ENCODE measurements at regions not wholly inside any gene's neighbourhood (a gene's known extent, or its start where the extent isn't known, plus 50 kb on each side); places are given as distances from the start of the nearest gene placed in this dataset.

DNA sequence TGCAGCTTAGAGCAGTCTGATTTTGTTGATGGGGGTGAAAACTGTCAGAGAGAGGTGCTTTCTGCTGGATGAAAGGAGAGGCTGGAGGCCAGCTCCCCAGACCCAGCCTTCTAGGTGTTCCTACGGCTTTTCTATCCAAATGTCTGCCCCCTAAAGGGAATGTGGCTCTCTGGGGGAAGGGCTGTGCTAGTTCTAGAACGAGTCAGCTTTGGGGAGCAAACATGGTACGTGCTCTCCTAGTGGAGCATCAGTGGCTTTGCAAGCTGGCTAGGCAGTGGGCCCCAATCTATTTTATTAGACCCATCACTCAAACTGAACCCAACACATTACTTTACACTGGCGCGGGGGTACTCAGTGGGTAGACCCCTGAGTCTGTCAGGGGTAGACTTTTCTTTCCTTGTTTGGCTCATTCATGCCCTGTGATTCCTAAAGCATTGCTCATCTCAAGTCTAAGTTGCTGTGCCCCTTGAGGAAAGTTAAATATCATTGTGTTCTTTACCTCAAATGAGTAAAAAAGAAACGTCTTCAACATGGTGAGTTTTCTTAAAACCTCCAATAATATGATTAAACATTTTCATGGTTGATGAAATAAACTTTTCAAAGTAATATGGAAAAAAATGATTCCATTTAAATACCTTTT, 254.9 kb downstream of the DLEU7 start:
- DNase-seq, result no peak

DNA sequence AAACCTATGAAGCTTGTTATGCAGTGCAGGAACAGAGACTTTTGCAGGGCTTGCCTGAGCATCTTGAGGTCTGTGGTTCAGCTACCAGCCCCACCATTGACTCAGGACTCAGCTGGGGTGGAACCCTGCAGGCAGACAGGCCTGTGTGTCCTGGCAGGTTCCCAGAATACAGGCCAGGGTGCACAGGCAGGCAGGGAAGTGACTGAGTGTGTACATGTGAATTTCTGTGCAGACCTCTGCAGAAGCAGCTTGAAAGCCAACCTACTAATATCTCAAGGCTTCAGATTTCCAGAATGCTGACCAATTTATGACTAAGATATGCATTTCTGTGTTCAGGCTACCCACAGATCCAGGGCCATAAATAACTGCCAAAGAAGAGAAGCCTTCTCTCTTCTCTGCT, 254.4 kb downstream of the DLEU7 start:
- DNase-seq, result no peak

DNA sequence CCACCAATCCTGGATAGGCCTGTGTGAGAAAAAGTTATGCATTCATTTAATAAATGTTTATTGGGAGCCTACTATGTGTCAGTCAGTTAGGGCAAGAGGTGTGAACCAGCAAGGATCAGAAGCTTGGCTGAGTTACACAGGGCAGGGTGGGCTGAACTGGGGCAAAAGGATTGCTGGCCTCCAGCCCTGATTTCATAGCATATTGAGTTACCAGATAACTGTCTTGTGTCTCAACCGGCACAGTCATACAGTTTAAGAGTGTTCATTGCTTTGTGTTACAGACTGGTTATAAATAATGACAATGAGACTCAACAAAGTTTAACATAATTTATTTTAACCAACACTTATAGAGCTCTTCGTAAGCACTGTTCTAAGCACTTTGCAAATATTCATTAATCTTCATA, 253.8 kb downstream of the DLEU7 start:
- DNase-seq, result no peak

DNA sequence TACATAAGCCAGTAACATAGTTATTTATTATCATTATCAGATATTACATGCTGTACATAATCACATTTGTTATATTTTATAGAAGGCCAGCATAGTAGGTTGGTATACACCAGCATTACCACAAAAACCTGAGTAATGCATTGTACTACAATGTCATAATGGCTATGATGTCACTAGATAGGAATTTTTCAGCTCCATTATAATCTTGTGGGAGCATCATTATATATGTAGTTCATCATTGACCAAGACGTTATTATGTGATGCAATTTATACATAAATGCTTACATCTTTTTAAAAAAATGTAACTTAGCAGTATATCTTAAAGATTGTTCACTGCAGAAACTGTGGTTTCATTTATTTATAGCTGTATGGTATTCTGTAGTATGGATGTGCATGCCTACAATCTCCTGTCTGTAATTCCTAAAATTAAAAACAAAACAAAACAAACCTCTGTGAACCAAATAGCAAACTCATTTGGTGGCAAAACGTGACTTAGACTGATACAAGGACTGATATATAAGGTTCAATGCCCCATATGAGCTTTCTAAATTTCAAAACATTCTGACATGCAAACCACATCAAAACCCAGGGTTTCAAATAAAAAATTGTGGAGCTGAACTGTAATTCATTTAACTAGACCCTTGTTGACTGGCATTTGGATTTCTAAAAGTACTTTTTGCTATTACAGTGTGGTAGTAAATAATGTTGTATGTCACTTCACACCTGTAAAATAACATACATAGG, 250.9 kb downstream of the DLEU7 start:
- DNase-seq, result no peak

DNA sequence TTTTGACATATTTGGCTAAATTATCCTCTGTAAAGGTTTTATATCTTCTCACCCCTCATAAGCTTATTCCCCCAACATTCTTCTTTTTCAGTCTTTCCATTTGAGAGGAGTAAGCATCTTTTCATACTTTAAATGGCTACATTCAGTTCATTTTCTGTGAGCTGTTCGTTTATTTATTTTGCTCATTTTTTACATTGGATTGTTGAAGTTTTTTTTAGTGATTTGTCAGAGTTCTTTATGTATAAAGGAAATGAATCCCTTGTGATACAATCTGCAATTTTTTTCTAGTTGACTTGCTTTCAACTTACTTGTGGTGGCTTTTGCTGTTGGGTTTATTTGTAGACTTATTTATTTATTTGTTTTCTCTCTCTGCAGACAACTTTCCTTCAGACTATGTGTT, 250.3 kb downstream of the DLEU7 start:
- DNase-seq, result no peak

DNA sequence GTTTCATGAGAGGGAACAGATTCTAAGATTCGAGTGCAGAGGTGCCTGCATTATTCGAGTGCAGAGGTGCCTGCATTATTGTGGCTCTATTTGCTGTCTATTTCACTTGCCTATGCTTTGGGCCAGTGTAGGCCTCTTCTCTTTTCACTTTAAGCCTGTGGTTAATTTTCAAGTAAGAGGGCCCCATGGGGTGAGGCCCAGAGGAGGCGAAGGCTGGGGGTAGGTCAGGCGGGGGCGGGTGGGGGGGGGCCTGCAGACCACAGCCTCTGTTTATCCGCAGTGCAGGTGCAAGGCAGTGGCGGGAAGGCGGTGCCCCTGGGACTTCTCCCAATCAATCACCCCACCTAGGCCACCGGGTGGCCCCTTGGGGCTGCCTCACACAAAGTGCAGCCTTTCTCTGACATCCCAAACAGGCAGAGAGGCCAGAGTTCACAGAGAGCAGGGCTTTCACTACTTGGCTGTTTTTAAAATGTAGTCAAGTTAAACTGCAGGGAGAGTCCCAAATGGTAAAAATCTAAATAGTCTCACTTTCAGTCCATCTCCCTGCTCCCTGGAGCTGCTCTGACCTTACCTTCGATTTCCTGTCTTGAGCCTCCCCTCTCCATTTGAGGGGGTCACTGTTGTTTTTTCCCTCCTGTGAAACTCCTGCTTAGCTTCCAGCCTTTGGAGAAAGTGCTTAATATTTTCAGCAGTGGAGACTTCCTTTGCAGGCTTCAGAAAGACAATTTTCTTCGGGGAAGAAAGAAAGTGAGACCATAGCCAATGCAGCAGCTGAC, 249.0 kb downstream of the DLEU7 start:
- no peak for DNase-seq

DNA sequence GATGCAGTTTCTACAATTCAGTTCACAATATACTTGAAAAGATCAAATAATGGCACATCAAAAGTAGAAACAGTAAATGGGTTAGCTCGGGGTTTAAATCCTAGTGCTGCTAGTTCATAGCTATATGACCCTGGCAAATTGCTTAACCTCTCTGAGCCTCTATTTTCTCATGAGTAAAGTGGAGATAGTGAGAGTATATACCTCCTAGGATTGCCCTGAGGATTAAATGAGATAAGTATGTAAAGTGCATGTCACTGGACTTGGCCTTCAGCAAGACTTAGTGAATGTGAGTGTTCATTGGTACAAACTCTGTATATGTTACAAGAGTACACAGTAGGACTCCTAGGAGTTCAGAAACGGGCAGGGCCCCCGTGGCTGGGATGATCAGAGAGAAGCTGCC, 248.3 kb downstream of the DLEU7 start:
- no peak for DNase-seq

DNA sequence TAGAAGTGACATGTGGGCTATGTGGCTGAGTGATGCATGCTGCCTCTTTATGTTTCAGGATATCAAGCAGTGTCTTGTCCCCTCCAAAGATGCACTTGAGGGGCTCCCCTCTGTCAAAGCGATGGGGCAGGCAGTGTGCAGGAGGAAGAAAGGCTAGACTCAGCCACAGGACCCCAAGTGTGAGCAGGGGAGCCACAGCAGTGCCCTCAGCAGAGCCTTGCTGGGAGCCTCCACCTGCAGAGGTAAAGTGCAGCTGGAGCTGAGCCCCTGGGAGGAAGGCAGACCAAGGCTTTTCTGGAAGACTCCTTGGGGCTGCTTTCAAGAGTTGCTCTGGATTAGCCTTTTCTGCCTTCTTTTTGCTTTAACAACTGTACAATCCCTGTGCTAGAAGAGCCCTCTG, 247.3 kb downstream of the DLEU7 start:
- DNase-seq, result no peak

DNA sequence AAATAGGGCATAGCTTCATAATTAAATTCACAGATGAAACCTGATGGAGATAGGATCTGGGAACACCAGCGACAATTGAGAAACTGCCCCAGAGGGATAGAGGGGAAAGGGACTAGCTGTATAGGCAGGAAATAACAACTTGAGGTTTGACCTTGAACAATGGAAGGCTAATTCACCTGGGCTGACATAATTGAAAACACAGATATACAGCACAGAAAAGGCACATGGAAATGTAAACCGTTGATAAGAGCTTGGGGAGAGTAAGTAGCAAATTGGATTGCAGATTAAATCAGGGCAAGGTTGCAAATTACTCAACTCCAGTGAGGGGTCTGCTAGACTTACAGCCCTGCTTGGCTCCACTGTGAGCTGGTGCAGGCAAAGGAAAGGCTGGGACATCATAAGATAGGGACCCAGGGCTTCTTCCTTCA, 246.7 kb downstream of the DLEU7 start:
- no peak for DNase-seq

DNA sequence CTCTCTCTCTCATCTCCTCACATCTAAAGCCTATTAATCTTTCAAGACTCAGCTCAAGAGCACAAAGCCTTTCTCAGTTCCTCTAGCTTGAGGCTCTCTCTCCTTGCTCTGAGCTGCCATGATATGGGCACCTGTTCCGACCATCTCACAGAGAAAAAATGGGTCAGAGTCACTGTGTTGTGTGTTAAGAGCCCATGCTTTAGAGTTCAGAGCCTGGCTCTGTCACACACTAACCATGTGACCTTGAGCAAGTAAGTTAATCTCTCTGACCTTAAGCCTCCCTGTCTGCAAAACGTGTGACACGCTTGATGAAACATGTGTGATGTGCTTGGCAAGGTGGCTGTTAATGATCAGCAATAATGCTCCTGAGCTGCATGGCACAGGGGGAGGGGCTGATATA, 245.2 kb downstream of the DLEU7 start:
- no peak for DNase-seq

DNA sequence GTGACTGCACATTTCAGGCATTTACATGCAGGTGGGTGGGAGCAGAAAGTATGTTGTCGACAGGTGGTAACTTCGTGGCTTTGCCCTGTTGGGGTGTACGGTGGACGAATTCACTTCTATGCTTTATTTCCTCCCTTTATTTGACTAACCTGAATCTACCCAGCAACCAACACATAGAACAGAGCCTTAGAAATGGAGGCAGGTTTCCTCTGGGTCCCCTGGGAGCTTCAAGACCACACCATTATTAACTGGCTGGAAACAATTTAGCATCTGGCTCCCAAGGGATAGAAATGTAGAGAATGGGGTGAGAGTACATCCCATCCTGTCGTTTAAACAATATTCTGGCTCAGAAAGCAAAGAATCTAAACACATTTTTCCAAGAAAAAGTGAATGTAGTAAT, 244.4 kb downstream of the DLEU7 start:
- no peak for DNase-seq

DNA sequence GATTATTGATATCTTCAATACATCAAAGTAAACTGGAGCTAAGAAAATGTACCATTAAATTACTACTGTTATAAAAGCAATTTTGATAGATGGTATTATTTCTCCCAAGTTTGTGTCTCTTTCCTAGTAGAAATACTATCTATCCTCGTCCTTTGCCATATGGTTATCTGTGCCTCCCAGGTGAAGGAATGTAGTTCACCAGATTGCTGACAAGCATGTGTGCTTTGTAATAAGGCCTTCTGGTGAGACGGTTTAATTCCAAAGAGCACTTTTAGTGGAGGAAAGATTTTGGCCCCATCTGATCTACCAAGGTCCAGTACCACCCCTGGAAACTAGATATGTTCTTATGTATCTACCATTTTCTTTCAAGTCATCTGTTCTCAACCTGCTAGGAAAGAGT, 243.6 kb downstream of the DLEU7 start:
- DNase-seq, result no peak

DNA sequence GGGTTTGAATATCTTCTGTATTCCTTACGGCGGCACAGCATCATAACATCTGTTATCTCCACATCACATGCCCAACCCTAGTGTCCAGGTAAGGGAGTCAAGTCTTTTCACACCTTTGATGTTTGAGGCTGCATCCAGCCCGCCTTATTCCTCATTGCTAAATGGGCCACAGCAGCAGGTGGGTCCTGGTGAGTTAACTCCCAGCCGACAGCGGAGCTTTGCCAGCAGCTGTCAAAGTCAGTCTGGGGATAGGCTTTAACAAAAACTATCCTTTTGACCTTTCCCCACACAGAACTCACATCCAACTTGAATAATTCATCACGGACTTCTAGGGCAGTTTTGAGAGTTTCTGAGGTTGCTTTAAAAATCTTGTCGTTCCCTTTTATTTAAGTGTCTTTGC, 235.1 kb downstream of the DLEU7 start:
- no peak for DNase-seq

DNA sequence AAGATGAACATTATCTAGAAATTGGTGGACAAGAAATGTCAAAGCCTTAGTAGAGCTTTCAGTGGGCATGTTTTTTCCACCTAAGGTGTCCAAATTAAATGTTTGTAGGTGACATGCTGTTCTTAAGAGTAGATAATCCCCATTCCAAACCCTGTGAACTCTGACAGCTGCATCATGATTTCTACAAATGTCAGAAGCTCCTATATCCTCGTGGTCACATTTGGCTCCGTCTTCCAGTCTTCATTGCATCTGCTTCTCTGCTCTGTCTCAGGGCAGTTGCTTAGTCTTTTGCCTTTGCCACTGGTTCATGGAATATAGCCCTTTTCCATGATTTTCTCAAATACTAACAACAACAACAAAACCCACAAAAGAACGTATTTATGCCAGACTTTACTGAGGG, 234.5 kb downstream of the DLEU7 start:
- no peak for DNase-seq

DNA sequence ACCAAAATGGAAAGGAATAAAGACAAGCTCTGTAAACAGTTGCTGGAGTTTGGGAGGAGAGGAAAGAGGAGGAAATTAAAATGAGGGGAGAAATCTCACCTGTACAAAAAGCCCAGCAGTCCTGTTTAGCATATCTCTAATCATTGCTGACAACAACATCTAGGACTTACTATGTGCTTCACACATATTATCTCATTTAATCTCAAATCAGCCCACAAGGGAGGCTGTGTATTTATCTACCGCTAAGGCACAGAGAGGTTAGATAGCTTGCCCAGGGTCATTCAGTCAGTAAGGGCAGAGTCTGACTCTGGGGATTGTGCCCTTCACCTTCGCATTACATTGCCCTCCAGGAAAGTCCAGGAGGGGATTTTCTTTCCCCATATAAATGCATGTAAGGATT, 233.3 kb downstream of the DLEU7 start:
- DNase-seq, result no peak

DNA sequence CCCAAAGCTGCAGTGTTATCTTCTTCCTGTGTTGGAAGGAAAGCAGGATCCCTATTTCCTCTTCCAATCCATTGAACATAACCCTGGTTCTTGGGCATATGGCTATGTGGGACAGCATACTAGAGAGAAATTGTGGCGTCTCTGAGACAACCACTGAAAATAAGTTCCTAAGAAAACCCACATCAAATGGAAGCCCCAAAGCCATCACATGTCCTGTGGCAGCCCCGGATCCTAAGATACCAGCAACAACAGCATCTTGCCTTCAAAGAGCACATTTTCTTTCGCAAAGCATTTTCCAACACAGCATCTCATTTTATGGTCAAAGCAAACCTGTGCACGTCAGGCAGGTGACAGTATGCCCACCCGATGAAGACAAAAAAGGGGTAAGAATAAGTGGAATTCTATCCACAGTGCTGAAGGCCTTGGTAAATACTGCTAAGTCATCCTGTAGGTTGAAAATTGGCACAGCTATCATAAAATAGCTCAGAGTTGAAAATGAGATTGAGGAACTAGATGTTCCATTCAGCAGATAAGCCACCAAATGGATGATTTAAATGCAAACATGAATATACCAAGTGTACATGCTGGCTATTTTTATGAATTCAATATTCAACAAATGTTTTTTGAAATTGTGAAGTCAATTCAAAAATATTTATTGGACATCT, 232.2 kb downstream of the DLEU7 start:
- DNase-seq, result no peak

DNA sequence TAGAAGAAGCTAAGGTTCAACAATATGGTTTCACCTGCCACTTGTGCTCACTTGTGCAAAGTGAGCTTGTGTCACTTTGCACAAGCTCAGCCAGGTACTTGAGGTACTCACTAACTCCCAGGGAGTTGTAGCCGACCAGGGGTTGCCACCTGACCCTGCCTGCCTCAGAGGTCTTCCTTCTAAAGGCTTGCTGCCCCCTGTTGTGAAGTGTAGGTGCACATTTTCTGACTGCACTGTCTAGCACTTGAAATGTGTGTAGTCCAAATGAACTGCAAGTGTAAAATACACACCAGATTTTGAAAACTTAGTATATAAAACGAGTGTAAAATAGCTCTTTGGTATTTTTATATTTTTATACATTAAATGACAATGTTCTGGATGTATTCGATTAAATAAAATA, 230.8 kb downstream of the DLEU7 start:
- DNase-seq, result no peak

DNA sequence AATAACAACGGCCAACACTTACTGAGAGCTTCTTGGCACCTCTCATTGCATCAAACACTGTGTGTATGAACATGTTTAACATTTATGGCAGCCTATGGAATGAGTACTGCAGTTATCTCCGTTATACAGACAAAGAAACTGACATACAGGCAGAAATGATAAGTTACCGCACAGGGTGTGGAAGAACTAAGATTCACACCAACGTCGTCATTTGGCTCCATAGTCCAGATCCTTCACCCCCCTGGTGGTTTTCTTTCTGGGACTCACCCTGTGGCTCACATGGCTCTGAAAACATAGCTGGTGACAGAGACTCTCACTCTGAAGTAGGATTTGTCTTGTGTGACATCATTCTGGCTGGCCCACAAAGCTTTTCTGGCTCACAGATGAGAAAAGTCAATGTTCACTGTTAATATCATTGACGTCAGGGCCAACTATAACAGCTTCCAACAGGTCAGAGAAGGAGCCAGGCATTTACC, 230.1 kb downstream of the DLEU7 start:
- DNase-seq, result no peak

DNA sequence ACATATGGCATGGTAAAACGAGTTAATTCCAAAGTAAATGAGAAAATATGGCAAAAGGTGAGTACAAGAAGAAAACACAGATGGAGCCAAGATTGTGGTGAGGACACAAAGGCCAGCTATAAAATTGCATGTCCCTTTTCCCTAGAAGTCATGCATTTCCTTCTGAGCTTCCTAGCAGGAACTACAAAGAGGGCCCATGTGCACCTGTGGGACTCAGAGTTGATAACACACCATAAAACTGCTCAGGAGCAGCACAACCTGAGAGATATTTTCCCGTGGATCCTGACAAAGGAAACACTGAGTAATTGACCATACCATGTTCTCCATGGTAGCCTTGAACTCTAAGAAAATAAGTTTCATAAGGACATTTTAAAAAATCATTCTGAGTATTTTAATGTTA, 228.3 kb downstream of the DLEU7 start:
- no peak for DNase-seq

DNA sequence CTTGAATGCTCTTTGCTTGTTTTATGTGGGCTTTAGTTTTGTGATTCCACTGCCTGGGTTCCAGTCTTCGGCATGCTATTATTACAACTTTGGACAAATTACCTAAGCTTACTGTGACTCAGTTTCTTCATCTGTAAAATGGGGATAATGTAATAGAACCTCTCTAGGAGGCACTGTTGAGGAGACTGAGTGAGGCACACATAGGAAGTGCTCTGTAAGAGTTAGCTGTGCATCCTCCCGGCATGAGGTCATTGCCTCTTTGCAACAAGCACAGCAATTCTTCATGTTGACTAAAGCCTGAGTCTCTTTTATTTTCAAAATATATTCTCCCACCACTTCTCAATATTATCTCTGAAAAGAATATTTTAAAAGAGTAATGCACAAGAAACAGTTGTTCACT, 227.4 kb downstream of the DLEU7 start:
- DNase-seq, result no peak

DNA sequence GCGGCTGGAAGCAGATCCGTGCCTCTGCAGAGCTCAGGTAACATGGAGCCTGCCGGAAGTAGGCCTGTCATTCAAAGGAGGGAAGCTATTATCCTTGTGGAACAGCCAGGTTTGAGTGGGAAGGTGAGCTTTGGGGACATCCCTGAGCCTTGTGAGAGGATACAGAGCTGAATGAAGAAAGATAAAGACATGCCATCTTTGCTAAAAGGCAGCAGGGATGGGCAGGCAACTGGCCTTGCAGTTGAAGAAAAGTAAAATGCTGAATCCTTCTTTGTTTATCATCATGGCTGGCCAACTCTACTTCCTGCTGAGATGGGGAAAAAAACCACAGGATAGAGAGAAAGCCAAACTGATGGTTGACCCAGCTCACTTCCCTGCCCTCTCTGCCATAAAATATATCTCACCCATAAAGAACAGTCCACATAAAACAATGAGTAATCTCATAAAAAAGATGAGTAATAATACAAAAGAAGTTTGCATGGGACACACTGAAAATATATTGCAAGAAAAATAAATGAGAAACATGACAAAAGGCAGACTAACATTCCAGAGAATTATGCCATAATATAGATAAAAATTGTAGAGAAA, 226.3 kb downstream of the DLEU7 start:
- no peak for DNase-seq

DNA sequence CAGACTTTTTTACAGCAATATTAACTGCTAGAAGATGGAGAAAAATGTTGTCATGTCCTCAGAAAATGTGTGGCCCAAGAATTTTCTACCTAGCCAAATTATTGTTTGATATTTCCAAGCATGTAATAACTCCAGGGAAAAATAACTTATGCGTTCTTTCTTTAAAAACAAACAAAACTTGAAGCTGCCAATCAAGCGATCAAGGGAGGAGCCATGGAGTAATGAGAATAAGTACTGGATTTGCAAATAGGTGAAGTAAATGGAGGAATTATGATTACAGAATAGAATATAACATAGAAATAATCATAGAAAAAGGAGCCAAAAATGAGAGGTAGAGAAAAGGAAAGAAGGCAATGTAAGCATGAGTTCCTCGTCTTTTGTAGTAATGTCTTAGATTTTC, 225.3 kb downstream of the DLEU7 start:
- no peak for DNase-seq

DNA sequence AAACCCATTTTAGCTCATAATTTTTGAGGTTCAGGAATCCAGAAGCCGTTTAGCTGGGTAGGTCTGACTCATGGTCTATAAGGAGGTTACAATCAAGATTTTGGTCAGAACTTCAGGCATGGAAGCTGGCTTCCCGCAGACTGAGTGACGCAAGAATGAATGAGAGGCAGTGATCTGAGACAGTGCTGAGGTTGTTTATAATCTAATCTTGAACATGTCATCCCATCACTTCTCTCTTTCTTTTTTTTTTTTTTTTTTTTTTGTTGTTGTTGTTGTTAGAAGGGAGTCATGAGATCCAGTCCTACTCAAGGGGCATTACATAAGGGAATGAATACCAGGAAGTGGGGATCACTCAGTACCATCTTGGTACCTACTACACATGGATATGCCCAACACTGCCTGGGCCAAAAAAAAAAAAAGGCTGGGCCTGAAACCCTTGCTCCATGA, 217.4 kb downstream of the DLEU7 start:
- DNase-seq, result no peak

Measured in NCI-H1930 (cell line).